SU-DHL-6 (cell line): ENCODE measurements at regions not wholly inside any gene's neighbourhood (a gene's known extent, or its start where the extent isn't known, plus 50 kb on each side); places are given as distances from the start of the nearest gene placed in this dataset.
"Not testable (repeated sequence)": the region's sequence is repeated elsewhere in the genome, so short reads cannot be mapped to it uniquely, and the experiment has no call there.

Experiments used
- H2AFZ ChIP-seq: fragments of 200-600 bp; sonication (generic); 2 replicates; pipeline ENCODE4 v1.6.1; 2014; ENCODE audit warnings: low read depth, mild to moderate bottlenecking, moderate library complexity, mixed read lengths, antibody characterized with exemption, low read length; ENCODE audit not compliant: severe bottlenecking
- H3F3A ChIP-seq: fragments of 200-600 bp; shearing (Covaris generic); 2 replicates; pipeline ENCODE4 v1.6.0; 2016; ENCODE audit warnings: antibody characterized with exemption, mild to moderate bottlenecking; ENCODE audit not compliant: insufficient read depth
- H3K27ac ChIP-seq: fragments of 200-600 bp; sonication (generic); 2 replicates; pipeline ENCODE4 v1.5.1; 2016; ENCODE audit warnings: low read depth, mild to moderate bottlenecking, low read length, moderate library complexity, mixed read lengths
- H3K27me3 ChIP-seq: fragments of 200-600 bp; sonication (generic), shearing (Covaris generic); 2 replicates; pipeline ENCODE4 v1.6.0; 2014; ENCODE audit warnings: mild to moderate bottlenecking, low read length
- H3K36me3 ChIP-seq: fragments of 200-600 bp; sonication (generic); 2 replicates; pipeline ENCODE4 v1.6.1; 2014; ENCODE audit warnings: mild to moderate bottlenecking, low read length, mixed read lengths
- H3K4me2 ChIP-seq: fragments of 300-600, 200-600 bp; shearing (Covaris generic), sonication (generic); 2 replicates; pipeline ENCODE4 v1.6.0; 2014; ENCODE audit warnings: low read length, low read depth, mild to moderate bottlenecking; ENCODE audit not compliant: poor library complexity, severe bottlenecking
- H3K4me3 ChIP-seq: fragments of 200-600 bp; sonication (generic); 2 replicates; pipeline ENCODE4 v1.5.1; 2014; ENCODE audit warnings: antibody characterized with exemption, low read length, mild to moderate bottlenecking, mixed read lengths; ENCODE audit not compliant: insufficient read depth, poor library complexity, severe bottlenecking
- H3K79me2 ChIP-seq: fragments of 200-600 bp; sonication (generic); 2 replicates; pipeline ENCODE4 v1.6.1; 2014; ENCODE audit warnings: mild to moderate bottlenecking, low read length, moderate library complexity; ENCODE audit not compliant: insufficient read depth
- H3K9ac ChIP-seq: fragments of 200-600 bp; sonication (generic); 2 replicates; pipeline ENCODE4 v1.7.0; 2014; ENCODE audit warnings: mild to moderate bottlenecking, low read length
- H3K9me2 ChIP-seq: fragments of 200-600 bp; sonication (generic); replicated peaks from 2 replicates; pipeline ENCODE4 v1.6.1; 2014; ENCODE audit warnings: low read length; ENCODE audit not compliant: insufficient read depth
- H3K9me3 ChIP-seq: fragments of 200-600 bp; sonication (generic); 2 replicates; pipeline ENCODE4 v1.6.1; 2014; ENCODE audit warnings: low read length, mixed read lengths; ENCODE audit not compliant: insufficient read depth
- H4K20me1 ChIP-seq: fragments of 200-600 bp; sonication (generic); 2 replicates; pipeline ENCODE4 v1.6.1; 2014; ENCODE audit warnings: low read depth, mild to moderate bottlenecking, antibody characterized with exemption, low read length, moderate library complexity, mixed read lengths
- CTCF ChIP-seq: fragments of 200-600 bp; sonication (generic); IDR thresholded peaks from one replicate; pipeline ENCODE4 v1.5.1; 2017; ENCODE audit warnings: antibody characterized with exemption, mild to moderate bottlenecking, low read length, moderate library complexity; ENCODE audit not compliant: insufficient read depth, poor library complexity, severe bottlenecking
- EZH2phosphoT487 ChIP-seq: fragments of 200-600 bp; sonication (generic), shearing (Covaris generic); conservative IDR thresholded peaks from 2 replicates; pipeline ENCODE4 v1.6.1; 2018; ENCODE audit warnings: mild to moderate bottlenecking, antibody characterized with exemption, low read length, moderate library complexity, mixed read lengths

- no peaks in the 10 kb centered on the region for H3F3A ChIP-seq
- H3K4me2 ChIP-seq: no peak overlapping the region
- H3K4me3 ChIP-seq: no peak overlapping the region
- H3K27ac ChIP-seq: no peak overlapping the region
- H4K20me1 ChIP-seq: no peaks in the 10 kb centered on the region
- no peaks in the 10 kb centered on the region for H3K36me3 ChIP-seq
- no peaks in the 10 kb centered on the region for H3K9me3 ChIP-seq
- TF ChIP-seq CTCF (no peak), EZH2phosphoT487 (no peak)
- no peaks in the 10 kb centered on the region for H3K27me3 ChIP-seq
- no peak overlapping the region for H3K9ac ChIP-seq
- H2AFZ ChIP-seq: no peak overlapping the region
- no peaks in the 10 kb centered on the region for H3K79me2 ChIP-seq
- H3K9me2 ChIP-seq: no peaks in the 10 kb centered on the region
Observed at GRCh38 chr21:18553786-18554185, 150.2 kb upstream of the TMPRSS15 start.

- H3K79me2 ChIP-seq, H4K20me1 ChIP-seq, H3K36me3 ChIP-seq, H2AFZ ChIP-seq, H3F3A ChIP-seq, H3K9ac ChIP-seq, H3K4me2 ChIP-seq, H3K9me2 ChIP-seq, H3K4me3 ChIP-seq, H3K27me3 ChIP-seq, H3K9me3 ChIP-seq, H3K27ac ChIP-seq: not testable (repeated sequence)
Observed at GRCh38 chr21:18567770-18568169, 164.2 kb upstream of the TMPRSS15 start.

GRCh38 chr21:18588001-18588662 lies 184.5 kb upstream of the TMPRSS15 start:
- H3K36me3 ChIP-seq: 0 out of 2 replicates have a peak, but pooled peaks cover 2% of the 10 kb centered on the region
- H3K4me2 ChIP-seq: no peak overlapping the region
- no peaks in the 10 kb centered on the region for H4K20me1 ChIP-seq
- no peaks in the 10 kb centered on the region for H3F3A ChIP-seq
- H2AFZ ChIP-seq: no peak overlapping the region
- H3K9ac ChIP-seq: no peak overlapping the region
- H3K9me3 ChIP-seq: no peaks in the 10 kb centered on the region
- no peaks in the 10 kb centered on the region for H3K9me2 ChIP-seq
- no peaks in the 10 kb centered on the region for H3K27me3 ChIP-seq
- H3K79me2 ChIP-seq: no peaks in the 10 kb centered on the region
- no peak for TF ChIP-seq CTCF
- H3K4me3 ChIP-seq: no peak overlapping the region
- H3K27ac ChIP-seq: no peak overlapping the region

GRCh38 chr21:18601146-18601545 lies 197.6 kb upstream of the TMPRSS15 start:
- Histone ChIP-seq H3K36me3 (no peaks in the 10 kb centered on the region), H3K9me2 (no peaks in the 10 kb centered on the region), H4K20me1 (no peaks in the 10 kb centered on the region), H2AFZ (no peak overlapping the region), H3K4me2 (no peak overlapping the region), H3F3A (no peaks in the 10 kb centered on the region), H3K4me3 (no peak overlapping the region), H3K9ac (no peak overlapping the region), H3K27me3 (no peaks in the 10 kb centered on the region), H3K79me2 (no peaks in the 10 kb centered on the region), H3K27ac (no peak overlapping the region), H3K9me3 (no peaks in the 10 kb centered on the region)
- TF ChIP-seq EZH2phosphoT487 (no peak), CTCF (no peak)
